Lower leg skin (tissue), 3 donors: ENCODE measurements at regions not wholly inside any gene's neighbourhood (a gene's known extent, or its start where the extent isn't known, plus 50 kb on each side); places are given as distances from the start of the nearest gene placed in this dataset.
"Not testable (repeated sequence)": the region's sequence is repeated elsewhere in the genome, so short reads cannot be mapped to it uniquely, and the experiment has no call there.

Source experiments
- CTCF ChIP-seq, 3 donors: fragments of 450-650 bp; IDR thresholded peaks; one replicate each; pipeline ENCODE4 v1.5.1; 2016; ENCODE audit warnings: antibody characterized with exemption in 3 of 3, mild to moderate bottlenecking in 3 of 3, moderate library complexity in 2 of 3
- POLR2A ChIP-seq, 2 donors: fragments of 450-650 bp; IDR thresholded peaks; one replicate each; pipeline ENCODE4 v1.6.1; 2016 to 2017; ENCODE audit warnings: antibody characterized with exemption in 2 of 2, mild to moderate bottlenecking in 1 of 2, moderate library complexity in 1 of 2

- not testable (repeated sequence) for TF ChIP-seq CTCF, POLR2A (IDR thresholded peaks at IDR 0.05)
Observed at GRCh38 chr4:17003606-17004392, 105.4 kb upstream of the LDB2 start.
